KOPT-K1 (cell line): ENCODE measurements at regions not wholly inside any gene's neighbourhood (a gene's known extent, or its start where the extent isn't known, plus 50 kb on each side); places are given as distances from the start of the nearest gene placed in this dataset.
"Not testable (repeated sequence)": the region's sequence is repeated elsewhere in the genome, so short reads cannot be mapped to it uniquely, and the experiment has no call there.

Source experiments
- H3K27ac ChIP-seq: fragments of 200-600 bp; sonication (generic); 2 replicates; pipeline ENCODE4 v1.5.1; 2016; ENCODE audit warnings: antibody characterized with exemption, mild to moderate bottlenecking, low read depth, low read length; ENCODE audit not compliant: poor library complexity, severe bottlenecking
- H3K36me3 ChIP-seq: fragments of 200-600 bp; sonication (generic); 2 replicates; pipeline ENCODE4 v1.5.1; 2017; ENCODE audit warnings: antibody characterized with exemption, mild to moderate bottlenecking, low read length, moderate library complexity; ENCODE audit not compliant: insufficient read depth
- H3K9me3 ChIP-seq: fragments of 200-600 bp; sonication (generic); 2 replicates; pipeline ENCODE4 v1.5.1; 2017; ENCODE audit warnings: antibody characterized with exemption, low read length, mild to moderate bottlenecking; ENCODE audit not compliant: insufficient read depth, poor library complexity, severe bottlenecking

DNA sequence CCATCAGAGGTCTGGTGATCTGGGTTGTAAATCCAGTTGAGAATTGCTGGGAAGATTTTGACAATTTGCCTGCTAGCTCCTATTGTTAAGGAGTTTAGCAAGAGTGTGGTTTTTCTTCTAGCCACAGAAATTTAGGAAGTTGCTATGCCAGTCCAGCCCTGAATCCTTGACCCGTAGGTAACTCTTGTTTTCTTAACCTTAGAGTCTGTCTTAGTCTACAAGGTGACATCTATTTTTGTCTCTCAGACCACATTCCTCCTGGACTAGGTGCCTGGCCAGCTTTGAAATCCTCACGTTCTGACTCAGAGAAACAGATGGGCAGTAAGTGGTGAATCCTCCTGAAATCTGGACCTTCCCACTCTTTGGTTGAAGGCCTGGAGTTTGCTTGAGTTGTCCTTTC lies 101.7 kb upstream of the NBPF11 start:
- not testable (repeated sequence) for H3K9me3 ChIP-seq, H3K27ac ChIP-seq, H3K36me3 ChIP-seq

DNA sequence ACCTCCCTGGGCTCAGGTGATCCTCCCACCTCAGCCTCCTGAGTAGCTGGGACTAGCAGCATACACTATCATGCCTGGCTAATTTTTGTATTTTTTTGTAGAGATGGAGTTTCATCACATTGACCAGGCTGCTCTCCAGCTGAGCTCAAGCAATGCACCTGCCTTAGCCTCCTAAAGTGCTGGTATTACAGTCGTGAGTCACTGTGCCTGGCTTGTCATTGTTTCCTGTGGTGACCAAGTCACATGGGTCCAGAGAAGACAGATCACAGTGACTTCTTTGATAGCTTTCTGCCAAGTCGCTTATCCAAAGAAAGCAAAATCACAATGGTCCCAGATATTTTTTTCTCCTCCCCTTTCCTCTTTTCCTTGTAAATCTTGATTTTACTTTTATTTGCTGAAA lies 96.7 kb upstream of the NBPF11 start:
- not testable (repeated sequence) for H3K27ac ChIP-seq, H3K9me3 ChIP-seq, H3K36me3 ChIP-seq

DNA sequence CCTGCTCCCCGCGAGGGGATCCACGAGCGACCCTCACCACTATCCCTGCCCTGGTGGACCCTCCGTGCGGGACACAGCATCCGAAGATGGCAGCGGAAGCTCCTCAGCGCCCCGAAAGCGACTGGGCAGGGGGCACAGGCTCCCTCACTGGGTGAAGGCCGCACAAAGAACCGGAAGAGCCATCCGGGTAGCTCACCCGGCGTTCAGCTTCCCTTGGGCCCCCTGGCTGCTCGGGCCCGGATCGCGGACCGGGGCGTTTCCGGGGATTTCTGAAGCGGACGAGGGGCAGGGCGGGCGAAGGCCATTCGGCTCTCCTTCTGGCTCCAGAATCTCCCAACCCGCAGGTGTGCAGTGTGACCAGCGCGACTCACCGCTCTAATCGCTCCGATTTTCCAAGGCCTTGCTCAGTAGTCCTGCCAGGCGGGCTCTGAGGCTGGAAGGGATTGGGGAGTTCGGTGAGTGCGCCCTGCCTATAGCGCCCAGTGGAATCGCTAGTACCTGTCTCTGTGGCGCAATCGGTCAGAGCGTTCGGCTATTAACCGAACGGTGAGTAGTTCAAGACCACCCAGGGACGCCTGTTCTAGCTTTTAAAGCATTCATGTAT lies 94.3 kb upstream of the NBPF11 start:
- H3K9me3 ChIP-seq, H3K27ac ChIP-seq, H3K36me3 ChIP-seq: not testable (repeated sequence)

DNA sequence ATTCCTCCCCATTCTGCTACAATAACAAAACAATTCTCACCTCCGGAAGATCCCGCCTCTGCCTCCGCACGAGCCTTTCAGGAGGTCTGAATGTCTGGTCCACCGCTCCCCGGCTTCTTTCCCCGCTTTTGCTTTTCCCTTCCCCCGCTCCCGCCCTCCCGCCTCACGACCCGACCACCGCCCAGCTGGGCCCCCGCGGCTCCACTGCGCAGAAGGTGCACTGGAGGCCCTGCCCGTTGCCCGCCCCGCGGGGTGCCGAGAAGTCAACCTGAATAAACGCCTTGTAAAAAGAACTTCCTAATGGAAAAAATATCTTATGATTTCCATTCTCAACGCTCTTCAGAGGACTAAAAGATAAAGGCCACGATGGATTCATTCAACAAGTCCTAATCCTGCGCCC lies 93.8 kb upstream of the NBPF11 start:
- not testable (repeated sequence) for H3K9me3 ChIP-seq, H3K36me3 ChIP-seq, H3K27ac ChIP-seq

DNA sequence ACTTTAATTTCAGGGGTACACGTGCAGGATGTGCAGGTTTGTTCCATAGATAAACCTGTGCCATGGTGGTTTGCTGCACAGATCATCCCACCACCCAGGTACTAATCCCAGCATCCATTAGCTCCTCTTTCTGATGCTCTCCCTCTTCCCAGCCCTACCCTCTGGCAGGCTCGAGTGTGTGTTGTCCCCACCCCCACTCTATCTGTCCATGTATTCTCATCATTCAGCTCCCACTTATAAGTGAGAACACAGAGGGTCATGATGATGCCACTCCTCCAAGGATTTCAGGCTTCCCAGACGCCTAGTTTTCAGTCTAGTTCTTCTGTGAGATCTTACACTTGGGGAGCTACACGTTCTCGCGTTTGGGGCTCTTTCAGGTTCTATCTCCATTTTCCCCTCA lies 93.4 kb upstream of the NBPF11 start:
- not testable (repeated sequence) for H3K9me3 ChIP-seq, H3K36me3 ChIP-seq, H3K27ac ChIP-seq

DNA sequence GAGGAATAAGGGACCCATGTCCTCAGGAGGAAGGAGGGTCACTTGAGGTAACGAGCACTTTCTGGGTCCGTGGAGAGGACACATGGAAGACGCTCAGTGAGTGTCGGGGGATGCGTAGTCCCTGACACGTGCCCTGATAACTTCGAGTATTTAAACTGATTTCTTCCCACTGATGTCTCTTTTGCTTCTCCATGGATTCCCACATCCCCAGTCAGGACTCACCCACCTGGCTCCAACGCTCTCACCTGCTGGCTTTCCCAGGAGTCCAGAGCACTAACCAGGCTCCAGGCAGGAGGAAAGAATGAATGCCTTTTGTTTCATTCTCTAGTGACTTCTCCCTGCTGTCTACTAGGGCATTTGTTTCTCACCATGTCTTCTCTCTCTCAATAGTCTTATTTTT lies 81.2 kb upstream of the NBPF11 start:
- not testable (repeated sequence) for H3K9me3 ChIP-seq, H3K27ac ChIP-seq, H3K36me3 ChIP-seq

DNA sequence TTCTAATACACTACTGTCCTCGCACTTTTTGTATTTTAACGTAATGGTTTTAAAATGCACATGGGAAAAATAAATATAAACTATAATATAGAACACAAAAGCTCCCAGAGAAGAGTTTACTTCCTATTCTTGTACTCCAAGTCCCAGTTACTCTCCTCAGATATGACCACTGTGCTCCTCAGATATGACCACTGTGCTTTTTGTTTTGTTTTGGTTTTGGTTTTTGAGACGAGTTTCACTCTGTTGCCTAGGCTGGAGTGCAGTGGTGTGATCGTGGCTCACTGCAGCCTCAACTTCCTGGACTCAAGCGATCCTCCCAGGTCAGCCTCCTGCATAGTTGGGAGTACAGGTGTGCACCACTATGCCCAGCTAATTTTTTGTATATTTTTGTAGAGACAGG lies 76.8 kb upstream of the NBPF11 start:
- H3K9me3 ChIP-seq, H3K36me3 ChIP-seq: not testable (repeated sequence)

DNA sequence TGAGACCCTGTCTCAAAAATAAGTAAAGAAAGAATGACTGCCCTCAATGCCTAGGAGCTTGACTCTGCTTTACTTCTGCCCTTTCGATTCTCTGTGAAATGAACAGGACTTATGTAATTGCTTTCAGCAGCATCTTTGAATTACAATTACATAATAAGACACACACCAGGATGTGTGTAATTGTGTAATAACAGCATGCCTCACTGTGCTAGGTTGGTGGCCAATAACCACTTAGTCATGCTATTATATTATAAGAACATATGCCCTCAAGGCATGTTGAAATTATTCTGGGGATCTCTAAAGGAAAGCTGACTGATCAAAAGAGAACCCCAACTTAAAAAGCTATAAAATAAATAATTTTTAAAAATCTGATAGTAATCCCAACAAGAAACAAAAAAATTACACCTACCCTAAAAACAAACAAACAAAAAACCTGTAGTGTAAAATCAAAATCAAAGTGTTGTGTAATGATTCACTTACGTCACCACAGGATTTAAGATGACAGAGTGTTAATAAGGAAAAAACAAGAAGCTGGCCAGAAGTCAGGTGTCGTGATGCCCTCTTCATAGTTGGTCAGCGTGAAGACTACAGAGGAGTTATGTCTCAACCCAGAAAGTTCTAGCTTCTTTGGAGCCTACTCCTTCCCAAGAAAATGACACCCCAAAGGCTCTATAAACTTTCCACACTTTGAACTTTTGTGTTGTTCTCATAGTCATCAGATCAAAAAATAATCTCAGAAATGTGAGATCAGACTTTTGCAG lies 70.5 kb upstream of the NBPF11 start:
- H3K27ac ChIP-seq, H3K36me3 ChIP-seq, H3K9me3 ChIP-seq: not testable (repeated sequence)

More for the DNA sequence above, 76.8 kb upstream of the NBPF11 start:
- H3K27ac ChIP-seq: not testable (repeated sequence)

DNA sequence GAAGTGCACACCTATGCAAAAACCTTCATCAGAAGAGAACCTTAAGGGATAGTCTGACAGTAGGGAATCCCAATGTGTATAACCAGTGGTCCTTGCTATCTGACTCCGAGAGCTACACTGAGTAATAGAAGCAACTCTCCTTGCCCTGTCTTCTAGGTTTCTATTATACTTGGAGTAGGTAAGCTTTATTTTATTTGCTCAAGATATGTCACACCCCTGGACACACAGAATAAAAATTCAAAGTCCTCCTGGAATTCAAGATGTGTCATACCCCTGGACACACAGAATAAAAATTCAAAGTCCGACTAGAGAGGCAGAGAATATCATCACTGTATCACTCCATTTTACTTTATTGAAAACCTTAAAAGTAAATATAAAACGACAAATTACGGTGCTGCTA lies 69.5 kb upstream of the NBPF11 start:
- H3K36me3 ChIP-seq, H3K27ac ChIP-seq, H3K9me3 ChIP-seq: not testable (repeated sequence)

DNA sequence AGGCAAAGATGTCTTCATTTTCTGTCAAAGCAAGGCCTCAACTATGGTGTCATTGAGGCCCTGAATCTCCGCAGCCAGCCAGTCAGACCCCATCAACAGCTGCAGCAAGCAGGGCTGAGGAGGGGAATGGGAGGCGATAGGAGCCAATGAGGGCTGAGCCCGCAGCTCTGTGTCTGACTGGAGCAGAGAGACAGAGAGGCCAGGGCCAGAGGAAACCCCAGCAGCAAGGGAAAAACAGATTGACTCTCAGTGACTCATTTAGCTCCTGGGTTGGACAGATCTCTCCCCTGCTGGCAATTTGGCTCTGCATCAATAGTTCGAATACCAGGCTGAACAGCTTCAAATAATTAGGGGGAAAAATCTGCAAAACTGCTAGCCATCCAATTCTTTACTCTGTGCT lies 67.1 kb upstream of the NBPF11 start:
- H3K9me3 ChIP-seq, H3K27ac ChIP-seq, H3K36me3 ChIP-seq: not testable (repeated sequence)

DNA sequence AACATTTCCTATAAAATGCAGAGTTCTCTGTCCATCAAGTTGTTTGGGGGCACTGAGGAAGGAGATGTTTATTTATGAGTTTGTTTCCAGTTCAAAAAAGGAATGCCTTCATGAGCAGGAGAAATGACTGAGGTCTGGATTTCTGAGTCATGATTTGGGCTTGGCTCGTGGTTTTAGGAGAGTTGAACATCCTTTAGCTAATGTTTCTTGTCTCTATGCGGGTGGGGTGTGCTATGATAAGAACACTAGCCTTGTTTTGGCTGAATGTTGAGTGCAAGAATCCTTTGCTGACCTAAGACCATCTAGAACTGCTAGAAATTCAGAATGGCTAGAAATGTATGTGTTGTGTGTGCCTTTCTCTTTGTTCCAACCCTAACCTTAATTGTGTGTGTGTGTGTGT lies 59.1 kb upstream of the NBPF11 start:
- not testable (repeated sequence) for H3K9me3 ChIP-seq, H3K27ac ChIP-seq, H3K36me3 ChIP-seq

DNA sequence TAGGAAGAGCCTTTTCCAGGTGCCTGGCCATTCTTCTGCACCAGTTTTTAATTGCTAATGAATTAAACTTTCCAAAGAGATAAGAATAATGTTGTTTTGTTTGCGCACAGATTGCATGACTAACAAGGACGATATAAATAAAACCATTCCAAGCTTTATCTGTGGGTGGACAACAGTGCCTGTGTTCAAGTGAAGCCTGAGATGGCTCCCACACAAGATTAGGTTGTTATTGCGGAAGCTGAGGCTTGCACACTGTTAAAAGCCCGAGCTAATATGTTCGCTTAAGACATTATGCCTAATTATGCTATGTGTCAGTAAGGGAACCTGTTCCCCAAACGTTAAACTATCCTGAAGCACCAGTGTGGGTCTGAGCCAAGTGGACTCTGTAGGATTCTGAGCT lies 58.5 kb upstream of the NBPF11 start:
- not testable (repeated sequence) for H3K9me3 ChIP-seq, H3K27ac ChIP-seq, H3K36me3 ChIP-seq

DNA sequence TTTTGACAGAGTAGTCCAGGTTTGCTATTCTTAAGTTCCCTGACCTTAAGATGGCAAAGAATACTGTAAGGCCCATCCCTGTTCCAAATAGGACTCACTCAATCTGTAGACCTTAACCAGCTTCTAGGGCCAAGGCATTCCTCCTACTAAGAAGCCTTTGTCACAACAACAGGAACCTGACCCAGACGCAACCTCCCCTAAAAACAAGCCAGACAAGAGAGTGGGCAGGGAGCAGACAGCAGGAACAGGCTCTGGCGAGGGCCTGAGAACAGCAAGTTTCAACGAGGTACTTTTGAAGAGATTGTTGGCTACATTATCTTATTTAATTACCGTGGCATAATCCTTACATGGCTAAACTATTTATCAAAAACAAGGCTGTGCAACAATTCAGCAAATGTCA lies 58.1 kb upstream of the NBPF11 start:
- not testable (repeated sequence) for H3K27ac ChIP-seq, H3K9me3 ChIP-seq, H3K36me3 ChIP-seq

DNA sequence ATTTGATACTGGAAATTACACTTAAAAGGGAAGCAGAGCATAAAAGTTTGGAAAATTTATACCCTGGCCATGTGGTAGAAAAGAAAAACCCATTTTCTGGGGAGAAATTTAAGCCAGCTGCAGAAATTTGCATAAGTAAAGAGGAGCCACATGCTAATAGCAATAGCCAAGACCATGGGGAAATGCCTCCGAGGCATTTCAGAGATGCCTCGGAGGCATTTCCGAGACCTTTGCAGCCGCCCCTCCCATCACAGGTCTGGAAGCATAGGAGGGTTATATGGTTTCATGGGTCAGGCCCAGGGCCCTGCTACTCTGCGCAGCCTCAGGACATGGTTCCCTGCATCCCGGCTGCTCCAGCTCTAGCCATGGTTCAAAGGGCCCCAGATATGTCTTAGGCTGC lies 49.9 kb upstream of the NBPF11 start:
- not testable (repeated sequence) for H3K27ac ChIP-seq, H3K9me3 ChIP-seq, H3K36me3 ChIP-seq
